ENCODE measurements at regions not wholly inside any gene's neighbourhood (a gene's known extent, or its start where the extent isn't known, plus 50 kb on each side); places are given as distances from the start of the nearest gene placed in this dataset.

- no peak for DNase-seq (ENCODE audit: low spot score)
Measured at GRCh38 chr12:131486451-131487230, 224.2 kb upstream of the SFSWAP start.

DNA sequence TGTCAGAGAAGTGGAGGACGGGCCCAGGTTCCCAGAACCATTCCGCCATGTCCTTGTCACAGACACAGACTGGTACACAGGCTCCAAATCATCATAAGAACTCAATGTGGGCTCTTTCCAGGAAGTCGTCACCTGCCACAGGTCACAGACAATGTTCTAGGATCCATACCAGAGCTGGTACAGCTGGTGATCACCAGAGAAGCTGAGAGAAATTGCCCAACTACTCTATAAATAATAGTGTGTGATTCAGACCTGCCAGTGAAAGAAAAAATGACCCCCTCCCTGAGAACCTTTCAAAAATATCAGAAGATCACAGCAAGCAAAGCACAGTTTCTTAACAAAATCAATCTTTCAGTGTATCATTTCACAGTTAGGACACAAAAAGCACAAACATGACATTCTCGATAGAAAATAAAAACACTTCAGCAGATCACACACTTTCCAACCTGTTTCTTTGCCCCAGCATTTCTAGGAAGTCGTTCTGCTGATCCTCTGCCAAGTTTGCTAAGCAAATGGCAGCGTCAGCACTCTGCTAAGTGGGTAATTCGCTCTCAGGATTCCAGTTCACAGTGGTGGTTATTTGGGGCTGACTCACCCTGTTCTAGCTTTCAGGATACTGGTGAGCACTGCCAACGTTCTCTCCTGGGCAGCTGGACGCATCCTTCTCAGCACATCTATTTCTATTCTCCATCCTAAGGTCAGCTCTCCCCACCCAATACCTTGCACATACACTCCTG, 223.3 kb upstream of the SFSWAP start:
- DNase-seq (ENCODE audit: low spot score) = no peak

- DNase-seq (ENCODE audit: low spot score) = no peak
Measured at GRCh38 chr12:131489718-131490117, 221.2 kb upstream of the SFSWAP start.

- DNase-seq (ENCODE audit: low spot score) = no peak
Measured at GRCh38 chr12:131491155-131491554, 219.7 kb upstream of the SFSWAP start.

DNA sequence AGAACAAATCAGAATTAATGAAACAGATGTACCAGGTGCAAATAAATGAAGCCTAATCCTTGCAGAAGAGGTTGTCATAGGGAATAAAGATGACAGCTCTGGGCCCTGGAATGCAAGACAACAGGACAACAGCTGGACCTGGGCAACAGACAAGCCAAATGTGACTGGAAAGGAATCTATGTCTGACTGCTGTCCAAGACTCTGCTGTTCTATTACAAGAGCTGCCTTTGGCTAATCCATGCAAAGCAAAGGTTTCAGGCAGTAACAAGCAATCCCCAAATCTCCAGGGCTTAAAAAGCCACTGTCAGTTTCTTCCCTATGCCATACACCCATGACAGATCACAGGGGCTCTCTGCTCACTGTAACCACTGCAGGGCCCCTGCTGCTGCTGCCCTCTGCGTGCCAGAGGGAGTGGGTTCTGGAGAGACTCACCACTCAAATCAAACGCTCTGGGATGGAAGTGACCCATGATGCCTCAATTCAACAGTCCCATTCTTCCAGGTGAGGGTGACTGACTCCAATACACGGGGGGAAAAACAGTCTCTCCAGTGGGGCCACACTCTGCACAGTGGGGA, 218.9 kb upstream of the SFSWAP start:
- DNase-seq (ENCODE audit: low spot score) = no peak

GRCh38 chr12:131493068-131493826, 217.6 kb upstream of the SFSWAP start:
- no peak for DNase-seq (ENCODE audit: low spot score)

GRCh38 chr12:131494216-131494615, 216.7 kb upstream of the SFSWAP start:
- DNase-seq (ENCODE audit: low spot score) = no peak

GRCh38 chr12:131494741-131495524, 216.0 kb upstream of the SFSWAP start:
- no peak for DNase-seq (ENCODE audit: low spot score)

GRCh38 chr12:131497966-131498365, 212.9 kb upstream of the SFSWAP start:
- DNase-seq (ENCODE audit: low spot score) = no peak

- DNase-seq (ENCODE audit: low spot score) = no peak
Measured at GRCh38 chr12:131499160-131499863, 211.6 kb upstream of the SFSWAP start.

DNA sequence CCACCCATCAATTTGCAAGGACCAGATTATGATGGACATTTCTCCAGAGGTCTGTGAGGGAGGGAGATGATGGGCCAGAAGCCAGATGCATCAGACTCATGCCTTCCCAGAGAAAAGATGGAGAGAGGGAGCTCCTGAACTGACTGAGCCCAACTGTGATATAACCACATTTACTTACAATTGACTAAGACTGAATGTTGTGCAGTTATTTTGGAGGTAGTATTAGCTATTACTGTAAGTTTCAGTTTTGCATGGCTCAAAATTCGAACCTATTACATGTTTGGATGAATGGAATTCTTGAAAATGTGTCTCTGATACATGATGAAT, 211.1 kb upstream of the SFSWAP start:
- no peak for DNase-seq (ENCODE audit: low spot score)

- no peak for DNase-seq (ENCODE audit: low spot score)
Measured at GRCh38 chr12:131500564-131500963, 210.3 kb upstream of the SFSWAP start.

DNA sequence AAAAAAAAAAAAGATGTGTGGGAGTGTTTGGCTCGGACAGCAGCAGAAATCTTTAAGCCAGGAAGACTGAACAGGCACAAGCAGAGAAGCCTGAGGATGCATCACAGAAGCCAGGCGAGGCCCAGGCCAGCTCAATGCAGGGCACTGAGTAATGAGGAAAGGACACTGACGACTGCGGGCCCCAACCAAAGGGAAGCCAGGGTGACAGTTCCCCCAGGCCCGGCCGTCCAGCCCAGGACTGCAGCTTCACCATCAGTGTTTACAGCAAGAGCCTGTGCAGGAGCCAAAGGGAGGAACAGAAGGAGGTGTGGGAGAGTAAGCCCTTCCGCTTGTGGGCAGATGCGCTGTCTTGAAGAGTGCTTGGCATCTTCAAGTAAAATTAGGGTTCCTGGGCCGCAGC, 205.3 kb upstream of the SFSWAP start:
- DNase-seq (ENCODE audit: low spot score) = no peak

GRCh38 chr12:131506426-131506825, 204.5 kb upstream of the SFSWAP start:
- no peak for DNase-seq (ENCODE audit: low spot score)

DNA sequence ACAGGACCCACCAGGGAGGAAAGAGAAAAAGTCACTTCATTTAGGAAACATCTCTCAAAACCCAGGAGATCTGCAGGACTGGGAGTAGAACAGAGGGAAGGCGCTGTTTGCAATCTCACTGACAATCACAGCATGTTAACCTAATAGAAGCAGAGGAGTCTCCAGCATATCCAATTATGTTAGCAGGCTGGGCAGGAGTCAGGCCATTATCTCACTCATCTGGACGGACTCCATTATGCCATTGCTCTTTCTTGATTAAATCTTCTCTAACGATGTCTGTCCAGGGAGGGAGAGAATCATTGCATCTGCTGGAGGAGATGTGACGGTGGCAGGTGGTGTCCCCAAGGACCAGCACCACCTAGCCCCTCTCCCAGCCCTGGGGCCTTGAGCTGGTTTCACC, 203.8 kb upstream of the SFSWAP start:
- DNase-seq (ENCODE audit: low spot score) = no peak

DNA sequence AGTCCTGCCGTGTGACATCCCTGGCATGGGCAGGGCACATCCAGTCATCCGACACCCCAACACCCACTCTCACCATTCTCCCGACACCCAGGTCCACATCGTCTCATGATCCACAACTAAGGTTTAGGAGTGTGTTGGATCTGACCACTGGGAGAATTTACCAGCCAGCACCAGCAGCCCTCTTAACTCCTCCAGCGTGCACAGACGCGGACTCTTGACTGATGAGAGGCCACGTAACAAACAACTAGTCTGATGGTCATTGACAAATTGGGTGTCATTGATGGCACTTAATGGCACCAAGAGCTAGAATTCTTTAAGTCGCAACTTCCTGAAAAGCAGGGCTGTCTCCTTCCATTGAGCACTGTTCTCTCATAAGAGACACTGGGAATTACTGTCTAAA, 203.0 kb upstream of the SFSWAP start:
- DNase-seq (ENCODE audit: low spot score) = no peak

GRCh38 chr12:131509701-131510100, 201.2 kb upstream of the SFSWAP start:
- DNase-seq (ENCODE audit: low spot score) = no peak

- no peak for DNase-seq (ENCODE audit: low spot score)
Measured at GRCh38 chr12:131510431-131510830, 200.5 kb upstream of the SFSWAP start.

DNA sequence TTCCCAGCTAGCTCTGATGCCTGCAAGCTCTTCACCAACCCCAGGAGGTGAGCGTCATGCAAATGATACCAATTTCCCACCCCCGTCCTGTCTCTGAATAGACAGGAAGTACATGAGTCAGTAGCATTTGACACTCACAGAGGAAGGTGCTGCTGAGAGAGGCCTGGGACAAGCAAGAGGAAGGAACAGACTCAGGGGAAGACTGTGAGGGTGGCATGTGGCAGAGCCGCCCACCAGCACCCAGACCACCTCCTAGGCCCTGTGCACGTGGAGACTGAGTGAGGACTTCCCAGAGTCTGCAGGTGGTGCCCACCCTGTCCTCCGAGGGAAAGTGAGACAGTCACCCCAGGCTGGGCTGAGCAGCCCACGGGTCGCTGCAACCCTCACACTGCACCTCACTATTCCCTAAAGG, 199.5 kb upstream of the SFSWAP start:
- DNase-seq (ENCODE audit: low spot score) = no peak

DNA sequence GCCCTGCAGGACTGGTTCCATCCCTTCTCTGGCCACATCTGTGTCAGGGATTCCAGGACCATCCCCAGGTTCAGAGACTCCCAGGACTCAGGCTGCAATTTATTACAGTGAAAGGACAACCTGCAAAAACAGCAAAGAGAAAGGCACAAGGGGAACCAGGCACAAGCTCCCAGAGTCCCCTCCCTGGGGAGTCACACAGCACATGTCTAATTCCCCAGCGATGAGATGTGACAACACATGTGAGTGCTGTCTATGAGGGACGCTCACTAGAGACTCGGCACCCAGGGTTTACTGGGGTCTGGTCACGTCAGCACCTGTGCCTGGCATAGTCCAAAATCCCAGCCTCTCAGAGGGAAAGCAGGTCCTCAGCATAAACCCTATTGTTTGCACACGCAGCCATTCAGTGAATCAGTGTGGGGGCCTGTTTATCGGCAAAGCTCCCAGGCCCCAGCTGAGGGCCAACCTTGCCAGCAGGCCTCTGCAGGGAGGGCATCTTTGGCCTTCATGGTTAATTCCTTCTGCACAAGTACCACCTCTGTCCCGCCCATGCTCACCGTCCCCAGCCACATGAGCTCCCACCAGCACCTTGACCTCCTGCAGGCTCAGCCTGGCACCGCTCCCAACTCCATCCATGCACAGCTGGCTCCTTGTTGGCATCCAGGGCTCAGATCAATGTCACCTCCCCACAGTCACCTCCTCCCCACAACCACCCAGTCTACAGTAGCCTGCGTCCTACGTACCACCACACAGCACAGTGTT, 198.9 kb upstream of the SFSWAP start:
- no peak for DNase-seq (ENCODE audit: low spot score)

Data from AG20443 (cell line).